Neural crest cell (in vitro differentiated cells): ENCODE measurements at regions not wholly inside any gene's neighbourhood (a gene's known extent, or its start where the extent isn't known, plus 50 kb on each side); places are given as distances from the start of the nearest gene placed in this dataset.

Experiments used
- DNase-seq: peaks from one replicate; pipeline ENCODE4 v3.0.0; 2021; ENCODE audit warnings: low read depth, mixed read lengths, low spot score
- H3K27ac Mint-ChIP-seq: one replicate; pipeline ENCODE4 v1.8.0; 2021; ENCODE audit warnings: mild to moderate bottlenecking, mixed read lengths; ENCODE audit not compliant: unreplicated experiment
- H3K27me3 Mint-ChIP-seq: 2 replicates; pipeline ENCODE4 v1.8.0; 2021; ENCODE audit warnings: low read depth, mild to moderate bottlenecking, mixed read lengths
- H3K36me3 Mint-ChIP-seq: 2 replicates; pipeline ENCODE4 v1.8.0; 2021; ENCODE audit warnings: low read depth, mild to moderate bottlenecking, mixed read lengths
- H3K4me1 Mint-ChIP-seq: 2 replicates; pipeline ENCODE4 v1.8.0; 2021; ENCODE audit warnings: mixed read lengths
- H3K4me3 Mint-ChIP-seq: one replicate; pipeline ENCODE4 v1.8.0; 2021; ENCODE audit warnings: mild to moderate bottlenecking, mixed read lengths
- H3K9me3 Mint-ChIP-seq: 2 replicates; pipeline ENCODE4 v1.8.0; 2021; ENCODE audit warnings: mixed read lengths
- TF ChIP-seq, protein P1 (sequence below): fragments of 200-600 bp; sonication (generic); conservative IDR thresholded peaks from 2 replicates; pipeline ENCODE4 v1.5.0; 2021; ENCODE audit warnings: antibody characterized with exemption, mild to moderate bottlenecking

GRCh38 chr9:89247431-89248353 is 63.3 kb upstream of the CKS2 start:
- no peak overlapping the region for H3K27ac Mint-ChIP-seq
- no peak overlapping the region for H3K4me3 Mint-ChIP-seq
- TF ChIP-seq, protein P1, sequence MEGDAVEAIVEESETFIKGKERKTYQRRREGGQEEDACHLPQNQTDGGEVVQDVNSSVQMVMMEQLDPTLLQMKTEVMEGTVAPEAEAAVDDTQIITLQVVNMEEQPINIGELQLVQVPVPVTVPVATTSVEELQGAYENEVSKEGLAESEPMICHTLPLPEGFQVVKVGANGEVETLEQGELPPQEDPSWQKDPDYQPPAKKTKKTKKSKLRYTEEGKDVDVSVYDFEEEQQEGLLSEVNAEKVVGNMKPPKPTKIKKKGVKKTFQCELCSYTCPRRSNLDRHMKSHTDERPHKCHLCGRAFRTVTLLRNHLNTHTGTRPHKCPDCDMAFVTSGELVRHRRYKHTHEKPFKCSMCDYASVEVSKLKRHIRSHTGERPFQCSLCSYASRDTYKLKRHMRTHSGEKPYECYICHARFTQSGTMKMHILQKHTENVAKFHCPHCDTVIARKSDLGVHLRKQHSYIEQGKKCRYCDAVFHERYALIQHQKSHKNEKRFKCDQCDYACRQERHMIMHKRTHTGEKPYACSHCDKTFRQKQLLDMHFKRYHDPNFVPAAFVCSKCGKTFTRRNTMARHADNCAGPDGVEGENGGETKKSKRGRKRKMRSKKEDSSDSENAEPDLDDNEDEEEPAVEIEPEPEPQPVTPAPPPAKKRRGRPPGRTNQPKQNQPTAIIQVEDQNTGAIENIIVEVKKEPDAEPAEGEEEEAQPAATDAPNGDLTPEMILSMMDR = no peak
- no peaks in the 10 kb centered on the region for H3K27me3 Mint-ChIP-seq
- H3K9me3 Mint-ChIP-seq = peaks cover 3% of the 10 kb centered on the region
- no peak for DNase-seq
- peaks cover 22% of the 10 kb centered on the region for H3K4me1 Mint-ChIP-seq
- peaks cover 4% of the 10 kb centered on the region for H3K36me3 Mint-ChIP-seq

DNA sequence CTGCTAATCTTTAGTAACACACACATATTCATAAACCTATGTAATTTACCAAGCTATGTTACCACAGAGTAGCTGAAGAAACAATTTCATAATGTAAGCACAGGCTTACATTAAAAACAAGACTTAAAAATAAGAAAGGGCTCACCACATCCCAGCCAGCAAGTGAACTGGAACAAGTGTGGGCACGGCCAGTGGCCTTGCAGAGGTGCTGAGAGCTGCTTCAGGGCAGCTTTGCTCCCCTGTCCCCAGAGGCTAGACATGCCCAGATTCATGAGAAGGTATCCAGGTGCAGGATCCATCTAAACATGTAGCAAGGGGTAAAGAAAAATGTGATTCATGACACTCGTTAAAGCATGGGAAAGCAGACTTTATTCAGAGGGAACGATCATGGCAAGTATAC is 62.0 kb upstream of the CKS2 start:
- DNase-seq = no peak
- no peak overlapping the region for H3K4me3 Mint-ChIP-seq
- H3K27me3 Mint-ChIP-seq = no peaks in the 10 kb centered on the region
- H3K4me1 Mint-ChIP-seq = peaks cover 22% of the 10 kb centered on the region
- H3K36me3 Mint-ChIP-seq = peaks cover 4% of the 10 kb centered on the region
- TF ChIP-seq, protein P1 = no peak
- H3K9me3 Mint-ChIP-seq = peaks cover 3% of the 10 kb centered on the region
- no peak overlapping the region for H3K27ac Mint-ChIP-seq

GRCh38 chr9:89252651-89253267 is 58.2 kb upstream of the CKS2 start:
- TF ChIP-seq, protein P1 = no peak
- H3K27me3 Mint-ChIP-seq = no peaks in the 10 kb centered on the region

GRCh38 chr9:89254058-89254772 is 56.8 kb upstream of the CKS2 start:
- H3K27ac Mint-ChIP-seq = no peak overlapping the region
- H3K36me3 Mint-ChIP-seq = peaks cover 7% of the 10 kb centered on the region
- peaks cover 5% of the 10 kb centered on the region for H3K9me3 Mint-ChIP-seq
- no peaks in the 10 kb centered on the region for H3K27me3 Mint-ChIP-seq
- no peak for DNase-seq
- no peaks in the 10 kb centered on the region for H3K4me1 Mint-ChIP-seq
- TF ChIP-seq, protein P1 = no peak
- H3K4me3 Mint-ChIP-seq = no peak overlapping the region

More at GRCh38 chr9:89252651-89253267, 58.2 kb upstream of the CKS2 start:
- Mint-ChIP-seq H3K9me3 (peaks cover 3% of the 10 kb centered on the region), H3K27ac (no peak overlapping the region), H3K4me1 (peaks cover 7% of the 10 kb centered on the region), H3K4me3 (no peak overlapping the region), H3K36me3 (peaks cover 4% of the 10 kb centered on the region)
- DNase-seq = no peak

DNA sequence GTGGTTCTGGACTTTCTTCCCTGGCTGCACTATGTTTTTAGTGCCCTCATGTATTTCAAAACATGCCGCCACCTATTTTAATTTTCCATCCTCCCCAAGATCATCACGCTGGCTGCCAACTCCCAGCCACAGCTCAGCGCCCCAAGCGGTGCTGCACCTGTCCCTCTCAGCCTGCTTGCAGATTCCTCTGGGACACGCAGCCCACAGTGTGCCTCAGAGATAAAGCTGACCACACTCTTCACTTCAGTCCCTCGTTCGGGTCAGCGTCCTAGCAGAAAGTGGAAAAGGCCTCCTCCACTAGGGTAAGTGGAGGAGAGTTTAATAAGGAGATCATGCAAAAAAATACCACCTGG is 56.2 kb upstream of the CKS2 start:
- no peak for DNase-seq
- Mint-ChIP-seq H3K4me1 (no peaks in the 10 kb centered on the region), H3K27ac (no peak overlapping the region), H3K36me3 (peaks cover 7% of the 10 kb centered on the region), H3K4me3 (no peak overlapping the region), H3K9me3 (peaks cover 5% of the 10 kb centered on the region), H3K27me3 (no peaks in the 10 kb centered on the region)
- TF ChIP-seq, protein P1 = no peak
